GM19025 (cell line): ENCODE measurements at regions not wholly inside any gene's neighbourhood (a gene's known extent, or its start where the extent isn't known, plus 50 kb on each side); places are given as distances from the start of the nearest gene placed in this dataset.
"Not testable (repeated sequence)": the region's sequence is repeated elsewhere in the genome, so short reads cannot be mapped to it uniquely, and the experiment has no call there.

ENCODE experiments used
- ATAC-seq: cut with Tn5 transposase; IDR thresholded peaks from one replicate; pipeline ENCODE4 v1.9.1; 2021; ENCODE audit warnings: mild to moderate bottlenecking, low read depth, moderate library complexity; ENCODE audit not compliant: unreplicated experiment

- no peak for ATAC-seq
Measured at GRCh38 chr2:193101591-193101990, 906.9 kb upstream of the TMEFF2 start.

- ATAC-seq = no peak
Measured at GRCh38 chr2:193088026-193088425, 893.3 kb upstream of the TMEFF2 start.

- no peak for ATAC-seq
Measured at GRCh38 chr2:193076995-193077394, 882.3 kb upstream of the TMEFF2 start.

GRCh38 chr2:193074933-193075332, 880.2 kb upstream of the TMEFF2 start:
- no peak for ATAC-seq

GRCh38 chr2:193072647-193073046, 877.9 kb upstream of the TMEFF2 start:
- no peak for ATAC-seq

GRCh38 chr2:193025556-193025955, 830.8 kb upstream of the TMEFF2 start:
- not testable (repeated sequence) for ATAC-seq

GRCh38 chr2:193024791-193025190, 830.1 kb upstream of the TMEFF2 start:
- no peak for ATAC-seq

GRCh38 chr2:193011870-193012269, 817.1 kb upstream of the TMEFF2 start:
- no peak for ATAC-seq

- no peak for ATAC-seq
Measured at GRCh38 chr2:192993059-192993458, 798.3 kb upstream of the TMEFF2 start.

GRCh38 chr2:192983173-192983572, 788.4 kb upstream of the TMEFF2 start:
- ATAC-seq = no peak

GRCh38 chr2:192978395-192978794, 783.7 kb upstream of the TMEFF2 start:
- ATAC-seq = no peak

GRCh38 chr2:192971981-192972380, 777.2 kb upstream of the TMEFF2 start:
- ATAC-seq = no peak

- no peak for ATAC-seq
Measured at GRCh38 chr2:192969055-192969454, 774.3 kb upstream of the TMEFF2 start.

GRCh38 chr2:192960945-192961344, 766.2 kb upstream of the TMEFF2 start:
- no peak for ATAC-seq

GRCh38 chr2:192958615-192959014, 763.9 kb upstream of the TMEFF2 start:
- not testable (repeated sequence) for ATAC-seq

- no peak for ATAC-seq
Measured at GRCh38 chr2:192957425-192957824, 762.7 kb upstream of the TMEFF2 start.

- ATAC-seq = no peak
Measured at GRCh38 chr2:192953116-192953515, 758.4 kb upstream of the TMEFF2 start.

- ATAC-seq = no peak
Measured at GRCh38 chr2:192952245-192952644, 757.5 kb upstream of the TMEFF2 start.

- no peak for ATAC-seq
Measured at GRCh38 chr2:192948316-192948715, 753.6 kb upstream of the TMEFF2 start.

- no peak for ATAC-seq
Measured at GRCh38 chr2:192947352-192947751, 752.6 kb upstream of the TMEFF2 start.

GRCh38 chr2:192940767-192941166, 746.0 kb upstream of the TMEFF2 start:
- ATAC-seq = no peak

GRCh38 chr2:192932376-192932775, 737.6 kb upstream of the TMEFF2 start:
- ATAC-seq = no peak

GRCh38 chr2:192921631-192922030, 726.9 kb upstream of the TMEFF2 start:
- ATAC-seq = not testable (repeated sequence)
